Adrenal gland (tissue), 5 donors: ENCODE measurements at regions not wholly inside any gene's neighbourhood (a gene's known extent, or its start where the extent isn't known, plus 50 kb on each side); places are given as distances from the start of the nearest gene placed in this dataset.

Experiments used
- CTCF ChIP-seq, 6 experiments: fragments of 450-650 bp in 4 of 6; fragments of 200-600 bp in 2 of 6; sonication (generic) in 1 of 6; IDR thresholded peaks; 1 replicate in 5 of 6; 2 replicates in 1 of 6; pipeline versions ENCODE4 v1.5.1 to v1.8.0; 2016 to 2021; ENCODE audit warnings: antibody characterized with exemption in 6 of 6, mild to moderate bottlenecking in 2 of 6, moderate library complexity in 1 of 6
- POLR2A ChIP-seq, 2 donors: fragments of 450-650 bp; IDR thresholded peaks; one replicate each; pipeline ENCODE4 v1.6.1; 2017; ENCODE audit warnings: antibody characterized with exemption in 2 of 2, mild to moderate bottlenecking in 2 of 2, moderate library complexity in 1 of 2
- donor health status: DM: no; HTN: no; CAD: no.

- TF ChIP-seq CTCF (IDR thresholded peaks at IDR 0.05): no peak
- TF ChIP-seq POLR2A (IDR thresholded peaks at IDR 0.05): no peak
These were observed 146.5 kb upstream of the ARGLU1 start for GRCh38 chr13:106714271-106714982.
